Erythroblast (primary cell): ENCODE measurements at regions not wholly inside any gene's neighbourhood (a gene's known extent, or its start where the extent isn't known, plus 50 kb on each side); places are given as distances from the start of the nearest gene placed in this dataset.

Experiments used
- GATA1 ChIP-seq: IDR thresholded peaks from 2 replicates; pipeline ENCODE4 v1.6.1; 2011; ENCODE audit warnings: low read depth, mild to moderate bottlenecking, control low read depth, low read length, moderate library complexity
- POLR2A ChIP-seq: IDR thresholded peaks from 2 replicates; pipeline ENCODE4 v1.6.1; 2011; ENCODE audit warnings: mild to moderate bottlenecking, low read length

- TF ChIP-seq GATA1 (no peak), POLR2A (no peak)
These were observed 154.0 kb downstream of the RHOU start for GRCh38 chr1:228889289-228889688.
